ENCODE measurements at regions not wholly inside any gene's neighbourhood (a gene's known extent, or its start where the extent isn't known, plus 50 kb on each side); places are given as distances from the start of the nearest gene placed in this dataset.
"Not testable (repeated sequence)": the region's sequence is repeated elsewhere in the genome, so short reads cannot be mapped to it uniquely, and the experiment has no call there.

- DNase-seq = no peak
Observed at GRCh38 chr4:37771771-37772170, 54.7 kb upstream of the PGM2 start.

GRCh38 chr4:37770016-37770415 is 56.5 kb upstream of the PGM2 start:
- peak; percentile 60 for DNase-seq

- no peak for DNase-seq
Observed at GRCh38 chr4:37769391-37769989, 57.0 kb upstream of the PGM2 start.

DNA sequence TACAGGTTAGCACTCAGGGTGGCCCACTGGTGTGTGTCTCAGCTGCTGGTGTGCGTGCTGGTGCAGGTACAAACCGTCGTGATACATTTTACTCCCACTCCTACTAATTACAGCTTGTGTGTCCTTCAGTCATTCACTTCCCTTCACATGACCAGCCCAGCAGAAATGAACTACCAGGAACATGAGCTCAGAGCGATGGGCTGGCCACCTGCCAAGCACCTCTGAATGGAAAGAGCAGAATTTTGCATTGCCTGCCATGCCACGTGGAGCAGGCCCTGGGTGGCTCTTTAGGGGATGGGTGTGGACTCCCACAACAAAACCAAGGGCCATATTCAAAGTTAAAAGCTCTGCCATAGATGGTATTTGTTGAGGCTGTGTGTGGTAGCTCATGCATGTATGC is 58.9 kb upstream of the PGM2 start:
- peak; percentile 49 for DNase-seq

DNA sequence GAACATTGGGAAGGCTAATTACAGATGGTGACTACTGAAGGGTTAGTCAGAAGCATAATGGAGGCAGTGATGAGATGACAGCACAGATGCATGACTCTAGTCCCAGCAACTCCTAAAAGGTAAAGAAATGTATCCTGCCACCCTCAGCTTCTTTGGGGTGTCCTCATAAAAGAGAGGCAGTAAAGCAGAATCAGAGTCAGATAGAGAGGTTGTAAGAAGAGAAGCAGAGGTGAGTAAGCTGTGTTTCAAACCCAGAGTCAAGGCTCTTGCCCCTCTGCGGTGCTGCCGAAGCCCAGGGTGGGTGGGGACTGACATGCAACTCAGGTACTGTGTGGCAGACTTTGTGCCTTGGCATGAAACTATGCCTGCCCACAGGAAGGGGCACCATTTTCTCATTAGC is 59.5 kb upstream of the PGM2 start:
- no peak for DNase-seq

- no peak for DNase-seq
Observed at GRCh38 chr4:37765741-37766140, 60.7 kb upstream of the PGM2 start.

GRCh38 chr4:37763831-37764230 is 62.7 kb upstream of the PGM2 start:
- no peak for DNase-seq

DNA sequence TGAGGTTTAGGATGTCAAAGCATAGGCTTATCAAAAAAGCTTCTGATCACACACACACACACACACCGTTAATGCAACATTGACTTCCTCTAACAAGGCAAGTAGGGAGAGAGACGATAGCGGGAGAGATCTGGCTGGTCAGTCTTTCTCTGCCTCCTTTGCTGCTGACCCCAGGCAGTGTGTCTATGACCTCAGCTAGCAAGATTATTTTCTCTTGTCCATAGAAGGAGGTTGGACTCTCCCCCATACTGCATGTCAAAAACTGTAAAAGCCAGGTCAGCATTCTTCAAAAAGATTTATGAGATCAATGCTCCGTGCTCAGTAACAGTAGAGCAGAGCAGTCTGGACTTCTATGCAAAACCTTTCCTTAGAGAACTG is 63.5 kb upstream of the PGM2 start:
- DNase-seq = no peak

DNA sequence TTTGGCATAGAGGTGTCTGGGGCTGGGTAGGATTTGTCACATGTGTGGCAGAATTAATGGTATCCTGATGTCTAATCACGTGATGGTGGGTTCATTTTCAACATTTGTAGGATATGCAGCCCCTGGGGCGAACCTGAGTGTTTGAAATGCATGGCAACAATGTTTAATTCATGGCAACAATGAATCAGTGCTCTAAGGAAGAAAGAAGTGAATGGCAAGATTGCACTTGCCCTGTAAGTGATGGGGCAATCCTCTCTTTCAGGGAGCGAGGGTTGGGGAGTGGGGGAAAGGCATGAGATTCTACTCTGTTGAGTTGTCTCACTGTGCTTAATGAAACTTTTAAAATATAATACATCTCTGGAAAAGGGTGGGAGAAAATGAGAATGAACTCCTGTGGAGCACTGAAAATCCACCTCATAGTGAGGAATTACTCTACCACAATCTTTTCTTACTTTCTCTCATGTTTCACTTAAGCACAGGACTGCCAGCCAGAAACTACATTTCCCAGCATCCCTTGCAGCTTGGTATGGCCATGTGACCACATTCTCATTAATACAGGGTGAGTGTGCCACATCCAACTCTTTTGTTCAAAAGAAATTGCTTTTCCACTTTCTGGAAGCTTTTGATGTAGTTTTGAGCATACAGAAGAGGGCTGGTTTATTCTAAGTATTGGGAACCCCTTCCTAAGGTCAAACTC is 64.0 kb upstream of the PGM2 start:
- no peak for DNase-seq

- no peak for DNase-seq
Observed at GRCh38 chr4:37760840-37761239, 65.6 kb upstream of the PGM2 start.

GRCh38 chr4:37759833-37760232 is 66.7 kb upstream of the PGM2 start:
- no peak for DNase-seq

DNA sequence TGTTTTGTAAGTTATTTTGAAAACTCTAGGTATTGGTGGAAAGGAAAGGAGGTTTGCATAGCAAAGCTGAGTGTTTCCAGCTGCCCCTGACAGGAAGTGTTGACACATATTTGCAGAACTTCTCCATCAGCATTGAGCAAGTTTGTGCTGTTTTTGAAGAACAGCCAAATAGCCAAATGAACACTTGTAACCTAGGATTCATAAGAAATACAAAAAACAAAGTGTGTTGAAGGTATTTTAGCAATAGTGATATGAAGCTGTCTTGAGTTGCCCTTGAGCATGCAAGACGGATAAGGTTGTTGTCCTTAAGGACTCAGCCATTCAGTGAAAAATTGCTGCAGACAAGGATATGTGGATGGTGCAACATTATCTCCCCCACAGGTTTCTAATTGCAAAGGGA is 68.3 kb upstream of the PGM2 start:
- peak; percentile 71 for DNase-seq

- DNase-seq = no peak
Observed at GRCh38 chr4:37757761-37758160, 68.7 kb upstream of the PGM2 start.

GRCh38 chr4:37757121-37757520 is 69.4 kb upstream of the PGM2 start:
- no peak for DNase-seq

GRCh38 chr4:37754410-37755185 is 68.4 kb upstream of the RELL1 start:
- DNase-seq = no peak

DNA sequence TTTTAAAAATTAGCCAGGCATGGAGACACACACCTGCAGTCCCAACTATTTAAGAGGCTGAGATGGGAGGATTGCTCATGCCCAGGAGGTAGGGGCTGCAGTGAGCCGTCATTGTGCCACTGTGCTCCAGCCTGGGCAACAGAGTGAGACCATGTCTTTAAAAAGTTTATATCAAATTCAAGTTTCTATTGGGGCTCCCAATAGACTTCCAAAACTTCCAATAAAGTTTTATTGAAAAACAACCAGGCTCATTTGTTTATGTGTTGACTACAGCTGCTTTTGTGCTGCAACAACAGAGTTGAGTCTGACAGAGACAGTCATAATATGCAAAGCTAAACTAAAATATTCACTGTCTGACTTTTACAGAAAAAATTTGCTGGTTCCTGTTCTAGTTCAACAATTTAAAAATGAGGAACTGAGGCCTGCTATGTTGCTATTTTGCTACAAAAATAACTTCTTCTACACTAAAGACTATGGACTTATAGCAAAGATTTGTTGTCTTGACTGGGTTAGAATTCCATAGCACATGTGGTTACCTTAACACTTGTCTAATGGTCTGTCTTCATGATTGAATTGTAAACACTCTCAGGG is 63.3 kb upstream of the RELL1 start:
- no peak for DNase-seq

DNA sequence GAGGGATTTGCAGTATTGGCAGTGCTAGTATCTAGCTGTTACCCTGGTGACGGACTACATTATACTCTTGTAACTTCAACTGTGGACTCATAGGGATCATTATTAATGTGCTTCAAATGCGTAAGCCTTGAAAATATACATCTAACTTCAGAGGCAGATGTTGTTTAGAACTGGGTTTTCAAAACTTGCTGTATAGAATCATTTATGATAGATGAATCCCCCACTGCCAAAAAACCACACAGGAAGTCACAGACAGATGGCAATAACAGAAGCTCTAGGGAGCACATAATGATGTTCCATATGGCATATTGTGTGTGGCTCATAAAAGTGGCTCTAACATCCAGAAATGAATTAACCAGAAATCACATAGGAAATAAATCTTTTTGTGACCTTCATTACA is 62.3 kb upstream of the RELL1 start:
- no peak for DNase-seq

DNA sequence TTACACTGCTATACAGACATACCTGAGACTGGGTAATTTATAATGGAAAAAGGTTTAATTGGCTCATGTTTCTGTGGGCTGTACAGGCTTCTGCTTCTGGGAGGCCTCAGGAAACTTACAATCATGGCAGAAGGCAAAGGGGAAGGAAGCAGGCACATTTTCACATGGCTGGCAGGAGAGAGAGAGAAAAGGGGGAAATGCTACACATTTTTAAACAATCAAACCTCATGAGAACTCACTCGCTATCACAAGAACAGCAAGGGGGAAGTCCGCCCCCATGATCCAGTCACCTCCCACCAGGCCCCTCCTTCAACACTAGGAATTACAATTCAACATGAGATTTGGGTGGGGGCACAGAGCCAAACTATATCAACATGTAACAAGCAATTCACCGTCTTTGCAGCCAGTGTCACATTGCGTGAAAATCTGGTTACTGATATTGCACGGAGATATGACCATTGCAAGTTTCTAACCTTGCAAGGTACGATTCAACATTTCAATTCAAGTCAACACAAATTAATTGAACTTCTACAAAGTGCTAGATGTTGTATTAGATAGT is 61.7 kb upstream of the RELL1 start:
- no peak for DNase-seq

DNA sequence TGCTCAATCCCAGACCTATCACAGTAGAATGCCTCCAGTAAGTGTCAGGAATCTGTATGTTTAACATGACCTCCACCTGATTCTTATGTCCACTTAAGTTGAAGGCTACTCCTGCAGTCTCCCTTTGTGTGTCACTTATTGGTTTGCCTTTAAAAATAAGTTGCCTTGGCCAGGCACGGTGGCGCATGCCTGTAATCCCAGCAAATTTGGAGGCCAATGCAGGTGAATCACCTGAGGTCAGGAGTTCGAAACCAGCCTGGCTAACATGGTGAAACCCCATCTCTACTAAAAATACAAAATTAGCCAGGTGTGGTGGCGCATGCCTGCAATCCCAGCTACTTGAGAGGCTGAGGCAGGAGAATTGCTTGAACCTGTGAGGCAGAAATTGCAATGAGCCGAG is 60.7 kb upstream of the RELL1 start:
- not testable (repeated sequence) for DNase-seq

GRCh38 chr4:37745946-37746345 is 59.8 kb upstream of the RELL1 start:
- DNase-seq = no peak

GRCh38 chr4:37742149-37742548 is 56.0 kb upstream of the RELL1 start:
- DNase-seq = no peak

DNA sequence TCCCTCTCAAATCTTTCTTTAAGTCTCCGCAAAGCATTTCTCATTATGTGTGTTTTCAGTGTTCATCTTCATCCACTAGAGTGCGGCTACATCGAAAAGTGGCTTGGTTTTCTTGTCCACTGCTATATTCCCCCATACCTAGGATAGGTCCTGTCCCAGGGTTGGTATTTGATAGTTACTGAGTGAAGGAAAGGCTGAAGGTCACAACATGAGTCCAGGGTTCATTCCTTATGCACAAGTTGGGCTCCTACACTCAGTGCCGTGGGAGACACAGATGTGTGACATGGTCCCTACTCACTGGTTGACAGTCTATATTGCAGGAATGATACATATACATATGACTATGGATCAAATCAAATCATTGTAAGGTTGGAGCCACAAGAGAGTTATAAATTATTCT is 55.4 kb upstream of the RELL1 start:
- no peak for DNase-seq

DNA sequence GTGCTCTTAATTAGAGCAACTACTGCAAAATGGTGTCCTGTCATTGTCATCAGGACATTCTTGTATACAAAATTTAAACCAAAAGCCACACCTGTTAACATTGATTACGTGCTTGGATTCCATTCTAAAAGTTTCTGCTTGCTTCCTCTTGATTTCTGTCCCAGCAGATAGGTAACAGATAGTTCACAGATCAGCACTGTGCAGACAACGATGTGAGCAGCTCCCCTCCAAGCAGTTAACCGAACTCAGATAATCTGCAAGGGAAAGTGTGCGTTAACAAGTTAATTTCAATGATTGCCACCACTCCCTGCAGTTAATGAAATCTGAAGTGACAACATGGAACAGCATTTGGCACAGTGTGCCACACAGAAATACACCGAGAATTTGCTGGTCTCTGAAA is 54.4 kb upstream of the RELL1 start:
- no peak for DNase-seq

GRCh38 chr4:37737466-37737865 is 51.3 kb upstream of the RELL1 start:
- peak; percentile 61 for DNase-seq
